Esophagus squamous epithelium (tissue), 5 donors: ENCODE measurements at regions not wholly inside any gene's neighbourhood (a gene's known extent, or its start where the extent isn't known, plus 50 kb on each side); places are given as distances from the start of the nearest gene placed in this dataset.

Experiments used
- DNase-seq: peaks from one replicate; lab custom pipeline; 2025; lab: John Stamatoyannopoulos, UW
- H3K27ac ChIP-seq, 4 donors: fragments of 200-600 bp; sonication (generic); one replicate each; pipeline ENCODE4 v1.5.1; 2016 to 2019; ENCODE audit warnings: mild to moderate bottlenecking in 1 of 4
- H3K27me3 ChIP-seq, 4 donors: fragments of 200-600 bp; sonication (generic); 1 replicate in 3 of 4; 2 replicates in 1 of 4; pipeline versions ENCODE4 v1.5.1 to v1.6.0; 2017 to 2021; ENCODE audit warnings: antibody characterized with exemption in 1 of 4
- H3K36me3 ChIP-seq, 3 donors: fragments of 200-600 bp; sonication (generic); one replicate each; pipeline ENCODE4 v1.5.1; 2016 to 2019
- H3K4me1 ChIP-seq, 3 donors: fragments of 200-600 bp; sonication (generic); one replicate each; pipeline ENCODE4 v1.5.1; 2017 to 2019
- H3K4me3 ChIP-seq, 4 donors: fragments of 200-600 bp; sonication (generic); 1 replicate in 3 of 4; 2 replicates in 1 of 4; pipeline ENCODE4 v1.5.1; 2016 to 2019; ENCODE audit warnings: mild to moderate bottlenecking in 2 of 4, moderate library complexity in 1 of 4
- H3K9me3 ChIP-seq, 3 donors: fragments of 200-600 bp; sonication (generic); one replicate each; pipeline ENCODE4 v1.5.1; 2016 to 2019
- CTCF ChIP-seq, 6 experiments: fragments of 450-650 bp in 4 of 6; fragments of 200-600 bp in 2 of 6; sonication (generic) in 2 of 6; IDR thresholded peaks; one replicate each; pipeline ENCODE4 v1.5.1; 2016 to 2019; ENCODE audit warnings: antibody characterized with exemption in 6 of 6, mild to moderate bottlenecking in 4 of 6, moderate library complexity in 4 of 6
- POLR2A ChIP-seq, 4 donors: fragments of 450-650 bp; IDR thresholded peaks; one replicate each; pipeline ENCODE4 v1.6.1; 2017; ENCODE audit warnings: antibody characterized with exemption in 4 of 4, mild to moderate bottlenecking in 4 of 4, moderate library complexity in 3 of 4
- WGBS, 2 donors: methylation state at CpG; one replicate each; pipeline ENCODE4 v1.1.5; 2018; 5-methylcytosine and 5-hydroxymethylcytosine counted together
- intact Hi-C: fragments of 100-400 bp; cut with DNase I; formaldehyde crosslinking; loops from one replicate; pipeline ENCODE4 v1.15.0; 2022
- donor health status: DM: yes; HTN: yes; CAD: no.

- DNase-seq = no peak
- TF ChIP-seq POLR2A (IDR thresholded peaks at IDR 0.05) (no peak), CTCF (IDR thresholded peaks at IDR 0.05) (no peak)
- Histone ChIP-seq H3K4me3 (no peak overlapping the region), H3K9me3 (peaks cover 0 to 3% (median 0%) of the 10 kb centered on the region in 3 donors), H3K36me3 (no peaks in the 10 kb centered on the region), H3K4me1 (no peaks in the 10 kb centered on the region), H3K27me3 (no peaks in the 10 kb centered on the region), H3K27ac (no peak overlapping the region)
- intact Hi-C loops = no loop called here
- 37 to 52% methylated on average over 7 to 9 of the region's 9 CpGs for WGBS, 2 donors
These were observed 1117.6 kb upstream of the PRKX start for GRCh38 chrX:4830880-4831557.

- Histone ChIP-seq H3K9me3 (peaks cover 0 to 3% (median 0%) of the 10 kb centered on the region in 3 donors), H3K36me3 (no peaks in the 10 kb centered on the region), H3K4me3 (no peak overlapping the region), H3K4me1 (no peaks in the 10 kb centered on the region), H3K27me3 (no peaks in the 10 kb centered on the region), H3K27ac (no peak overlapping the region)
- DNase-seq = no peak
- no peak for TF ChIP-seq CTCF (IDR thresholded peaks at IDR 0.05)
- no peak for TF ChIP-seq POLR2A (IDR thresholded peaks at IDR 0.05)
- WGBS, 2 donors = 61 to 67% methylated on average over 3 of the region's 3 CpGs
- intact Hi-C loops = no loop called here
These were observed 1112.1 kb upstream of the PRKX start for GRCh38 chrX:4825550-4825949.

- Histone ChIP-seq H3K9me3 (no peaks in the 10 kb centered on the region), H3K36me3 (no peaks in the 10 kb centered on the region), H3K27me3 (no peaks in the 10 kb centered on the region), H3K27ac (no peak overlapping the region), H3K4me1 (no peaks in the 10 kb centered on the region), H3K4me3 (no peak overlapping the region)
- 51 to 59% methylated on average over 4 of the region's 4 CpGs for WGBS, 2 donors
- TF ChIP-seq CTCF (IDR thresholded peaks at IDR 0.05) (no peak), POLR2A (IDR thresholded peaks at IDR 0.05) (no peak)
- intact Hi-C loops = no loop called here
- DNase-seq = no peak
These were observed 1096.1 kb upstream of the PRKX start for GRCh38 chrX:4809571-4809970.

- Histone ChIP-seq H3K4me3 (no peak overlapping the region), H3K27me3 (no peaks in the 10 kb centered on the region), H3K27ac (no peak overlapping the region), H3K36me3 (no peaks in the 10 kb centered on the region), H3K9me3 (no peaks in the 10 kb centered on the region), H3K4me1 (no peaks in the 10 kb centered on the region)
- TF ChIP-seq POLR2A (IDR thresholded peaks at IDR 0.05) (no peak), CTCF (IDR thresholded peaks at IDR 0.05) (no peak)
- intact Hi-C loops = no loop called here
- DNase-seq = no peak
- 47 to 56% methylated on average over 2 to 4 of the region's 4 CpGs for WGBS, 2 donors
These were observed 1092.1 kb upstream of the PRKX start for GRCh38 chrX:4805502-4805901.

GRCh38 chrX:4800756-4801155 lies 1087.3 kb upstream of the PRKX start:
- no peak overlapping the region for H3K27ac ChIP-seq
- H3K4me1 ChIP-seq = no peaks in the 10 kb centered on the region
- H3K9me3 ChIP-seq = no peaks in the 10 kb centered on the region
- TF ChIP-seq CTCF (IDR thresholded peaks at IDR 0.05) (no peak), POLR2A (IDR thresholded peaks at IDR 0.05) (no peak)
- no peaks in the 10 kb centered on the region for H3K27me3 ChIP-seq
- no peak overlapping the region for H3K4me3 ChIP-seq
- H3K36me3 ChIP-seq = no peaks in the 10 kb centered on the region
- 69 to 72% methylated on average over 4 of the region's 4 CpGs for WGBS, 2 donors
- intact Hi-C loops = no loop called here
- DNase-seq = no peak
